Activated CD4-positive, CD25-positive, alpha-beta regulatory T cell treated with anti-CD3 and anti-CD28 coated beads, Interleukin-2, amount 50 U/mL, for 16 hours (primary cell): ENCODE measurements at regions not wholly inside any gene's neighbourhood (a gene's known extent, or its start where the extent isn't known, plus 50 kb on each side); places are given as distances from the start of the nearest gene placed in this dataset.
"Not testable (repeated sequence)": the region's sequence is repeated elsewhere in the genome, so short reads cannot be mapped to it uniquely, and the experiment has no call there.

Experiments used
- DNase-seq: peaks from one replicate; pipeline ENCODE4 v3.0.0-alpha.2; 2020; ENCODE audit warnings: low read depth, low spot score

GRCh38 chr13:75178436-75178835 is 303.5 kb downstream of the TBC1D4 start:
- DNase-seq = no peak

- no peak for DNase-seq
These were observed 306.4 kb downstream of the TBC1D4 start for GRCh38 chr13:75175575-75175974.

GRCh38 chr13:75175097-75175496 is 306.9 kb downstream of the TBC1D4 start:
- DNase-seq = not testable (repeated sequence)

GRCh38 chr13:75174481-75174880 is 307.5 kb downstream of the TBC1D4 start:
- DNase-seq = no peak

- no peak for DNase-seq
These were observed 308.3 kb downstream of the TBC1D4 start for GRCh38 chr13:75173457-75174356.

- DNase-seq = no peak
These were observed 311.7 kb downstream of the TBC1D4 start for GRCh38 chr13:75170311-75170710.

- DNase-seq = no peak
These were observed 316.3 kb downstream of the TBC1D4 start for GRCh38 chr13:75165543-75166230.

GRCh38 chr13:75161804-75162203 is 320.2 kb downstream of the TBC1D4 start:
- DNase-seq = no peak

GRCh38 chr13:75160984-75161383 is 321.0 kb downstream of the TBC1D4 start:
- DNase-seq = no peak

- DNase-seq = no peak
These were observed 327.6 kb downstream of the TBC1D4 start for GRCh38 chr13:75154331-75154730.

- no peak for DNase-seq
These were observed 328.1 kb downstream of the TBC1D4 start for GRCh38 chr13:75153834-75154233.

- DNase-seq = no peak
These were observed 328.6 kb downstream of the TBC1D4 start for GRCh38 chr13:75153386-75153785.

GRCh38 chr13:75151081-75151643 is 330.8 kb downstream of the TBC1D4 start:
- DNase-seq = no peak

- no peak for DNase-seq
These were observed 332.2 kb downstream of the TBC1D4 start for GRCh38 chr13:75149776-75150175.

- DNase-seq = no peak
These were observed 334.0 kb downstream of the TBC1D4 start for GRCh38 chr13:75147946-75148345.

- DNase-seq = no peak
These were observed 335.5 kb downstream of the TBC1D4 start for GRCh38 chr13:75146436-75146835.

GRCh38 chr13:75145927-75146326 is 336.0 kb downstream of the TBC1D4 start:
- no peak for DNase-seq

GRCh38 chr13:75139291-75139690 is 342.7 kb downstream of the TBC1D4 start:
- no peak for DNase-seq

GRCh38 chr13:75137911-75138571 is 343.9 kb downstream of the TBC1D4 start:
- DNase-seq = no peak

GRCh38 chr13:75136151-75136550 is 345.8 kb downstream of the TBC1D4 start:
- no peak for DNase-seq

- no peak for DNase-seq
These were observed 346.6 kb downstream of the TBC1D4 start for GRCh38 chr13:75135325-75135825.
